ENCODE measurements at regions not wholly inside any gene's neighbourhood (a gene's known extent, or its start where the extent isn't known, plus 50 kb on each side); places are given as distances from the start of the nearest gene placed in this dataset.

DNA sequence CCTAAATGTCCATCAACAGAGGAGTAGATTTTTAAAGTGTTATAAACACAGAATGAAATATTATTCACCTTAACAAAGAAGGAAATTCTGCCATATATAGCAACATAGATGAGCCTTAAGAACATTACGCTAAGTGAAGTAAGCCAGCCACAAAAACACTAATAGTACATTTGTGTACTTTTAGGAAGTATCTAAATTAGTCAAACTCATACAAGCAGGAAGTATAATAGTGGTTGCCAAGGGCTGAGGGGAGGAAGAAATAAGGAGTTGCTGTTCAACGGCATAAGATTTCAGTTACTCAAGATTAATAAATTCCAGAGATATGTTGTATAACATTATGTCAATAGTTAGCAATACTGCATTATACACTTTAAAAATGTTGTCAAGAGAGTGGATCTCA lies 181.7 kb upstream of the ZC3H12C start:
- CTCF ChIA-PET = no interaction called here
- POLR2A ChIA-PET = no interaction called here
- no peak for DNase-seq (ENCODE audit: extremely low spot score)
- TF ChIP-seq CTBP1 (IDR thresholded peaks at IDR 0.05; ENCODE audit: borderline replicate concordance) (no peak), HDGF (IDR thresholded peaks at IDR 0.05; ENCODE audit: borderline replicate concordance) (no peak), SP1 (IDR thresholded peaks at IDR 0.05) (no peak), ELF4 (IDR thresholded peaks at IDR 0.05) (no peak), BHLHE40 (IDR thresholded peaks at IDR 0.05; ENCODE audit: borderline replicate concordance) (no peak), NFRKB (IDR thresholded peaks at IDR 0.05) (no peak), FOXM1 (IDR thresholded peaks at IDR 0.05; ENCODE audit: borderline replicate concordance) (no peak), FOXK2 (IDR thresholded peaks at IDR 0.05) (no peak), ARNT (IDR thresholded peaks at IDR 0.05) (no peak), L3MBTL2 (conservative IDR thresholded peaks at IDR 0.05) (no peak), ZNF384 (IDR thresholded peaks at IDR 0.05) (no peak), LEF1 (IDR thresholded peaks at IDR 0.05; ENCODE audit: borderline replicate concordance) (no peak), TARDBP (IDR thresholded peaks at IDR 0.05) (no peak), FOXA1 (IDR thresholded peaks at IDR 0.05) (no peak), SUZ12 (IDR thresholded peaks at IDR 0.05) (no peak)
- TF ChIP-seq, protein P1, sequence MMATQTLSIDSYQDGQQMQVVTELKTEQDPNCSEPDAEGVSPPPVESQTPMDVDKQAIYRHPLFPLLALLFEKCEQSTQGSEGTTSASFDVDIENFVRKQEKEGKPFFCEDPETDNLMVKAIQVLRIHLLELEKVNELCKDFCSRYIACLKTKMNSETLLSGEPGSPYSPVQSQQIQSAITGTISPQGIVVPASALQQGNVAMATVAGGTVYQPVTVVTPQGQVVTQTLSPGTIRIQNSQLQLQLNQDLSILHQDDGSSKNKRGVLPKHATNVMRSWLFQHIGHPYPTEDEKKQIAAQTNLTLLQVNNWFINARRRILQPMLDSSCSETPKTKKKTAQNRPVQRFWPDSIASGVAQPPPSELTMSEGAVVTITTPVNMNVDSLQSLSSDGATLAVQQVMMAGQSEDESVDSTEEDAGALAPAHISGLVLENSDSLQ (IDR thresholded peaks at IDR 0.05) = no peak

DNA sequence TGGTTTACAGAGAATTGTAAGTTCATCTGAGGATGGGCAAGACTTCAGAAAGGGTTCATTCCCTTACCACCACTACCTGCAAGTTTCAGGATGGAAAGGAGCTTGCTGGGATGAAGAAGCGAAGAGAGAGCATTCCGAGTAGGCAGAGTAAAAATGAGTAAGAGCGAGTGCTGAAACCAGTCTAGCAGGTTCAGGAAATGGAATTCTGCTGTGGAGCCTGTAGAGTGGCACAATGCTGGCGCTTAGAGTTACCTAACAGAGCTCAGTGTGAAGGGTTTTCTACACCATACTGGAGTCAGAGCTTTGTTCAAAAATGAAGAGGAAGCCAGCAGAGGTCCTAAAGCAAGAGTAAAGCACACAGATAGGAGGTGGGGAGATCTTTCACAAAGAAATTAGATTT lies 179.2 kb upstream of the ZC3H12C start:
- ChIA-PET CTCF (no interaction called here), POLR2A (no interaction called here)
- DNase-seq (ENCODE audit: extremely low spot score) = no peak
- TF ChIP-seq LEF1 (IDR thresholded peaks at IDR 0.05; ENCODE audit: borderline replicate concordance) = no peak
- TF ChIP-seq TARDBP (IDR thresholded peaks at IDR 0.05) = no peak
- no peak for TF ChIP-seq CTBP1 (IDR thresholded peaks at IDR 0.05; ENCODE audit: borderline replicate concordance)

DNA sequence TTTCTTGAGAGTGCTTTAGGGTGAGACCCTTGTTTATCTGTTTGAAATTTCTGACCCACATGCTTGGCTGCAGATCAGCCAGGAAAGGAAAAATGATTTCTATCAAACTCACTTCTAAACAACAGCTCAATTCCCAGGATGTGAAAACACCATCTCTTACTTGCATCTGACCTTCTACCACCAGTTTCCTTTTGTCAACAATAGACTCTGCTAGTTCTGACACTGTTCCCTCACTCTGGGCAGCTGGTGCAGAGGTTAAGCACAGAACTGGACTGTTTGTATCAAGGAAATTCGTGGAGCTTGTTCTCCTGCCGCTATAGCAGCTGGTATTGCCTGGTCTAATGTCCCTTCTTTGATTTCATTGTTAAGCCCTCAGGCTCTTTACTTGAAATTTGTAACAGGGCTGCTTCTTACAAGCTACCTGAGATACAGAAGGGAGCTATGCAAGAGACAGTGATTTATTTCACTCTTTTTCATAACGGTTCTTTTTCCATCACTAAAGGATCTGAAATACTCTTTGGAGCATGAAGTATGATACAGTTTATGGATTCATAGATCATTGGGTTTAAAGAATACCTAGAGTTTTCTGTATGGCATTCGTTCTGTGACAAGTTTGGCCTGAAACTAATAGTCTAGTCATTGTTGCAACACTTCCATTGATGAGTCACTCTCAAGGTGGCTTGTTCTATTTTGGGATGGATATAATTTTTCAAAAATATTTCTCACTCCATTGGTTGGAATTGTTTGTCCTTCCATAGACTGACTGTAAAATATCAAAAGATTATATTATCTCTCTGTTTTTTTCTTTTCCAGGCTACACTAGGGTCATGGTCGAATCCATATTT lies 178.2 kb upstream of the ZC3H12C start:
- DNase-seq (ENCODE audit: extremely low spot score) = no peak
- TF ChIP-seq ELF4 (IDR thresholded peaks at IDR 0.05) (no peak), FOXK2 (IDR thresholded peaks at IDR 0.05) (no peak), FOXA1 (IDR thresholded peaks at IDR 0.05) (no peak), HDGF (IDR thresholded peaks at IDR 0.05; ENCODE audit: borderline replicate concordance) (no peak), TARDBP (IDR thresholded peaks at IDR 0.05) (no peak), FOXM1 (IDR thresholded peaks at IDR 0.05; ENCODE audit: borderline replicate concordance) (no peak), ZNF384 (IDR thresholded peaks at IDR 0.05) (no peak), L3MBTL2 (conservative IDR thresholded peaks at IDR 0.05) (no peak), SP1 (IDR thresholded peaks at IDR 0.05) (no peak), NFRKB (IDR thresholded peaks at IDR 0.05) (no peak), LEF1 (IDR thresholded peaks at IDR 0.05; ENCODE audit: borderline replicate concordance) (no peak), CTBP1 (IDR thresholded peaks at IDR 0.05; ENCODE audit: borderline replicate concordance) (no peak)
- TF ChIP-seq, protein P1 (IDR thresholded peaks at IDR 0.05) = no peak
- ChIA-PET CTCF (no interaction called here), POLR2A (no interaction called here)

DNA sequence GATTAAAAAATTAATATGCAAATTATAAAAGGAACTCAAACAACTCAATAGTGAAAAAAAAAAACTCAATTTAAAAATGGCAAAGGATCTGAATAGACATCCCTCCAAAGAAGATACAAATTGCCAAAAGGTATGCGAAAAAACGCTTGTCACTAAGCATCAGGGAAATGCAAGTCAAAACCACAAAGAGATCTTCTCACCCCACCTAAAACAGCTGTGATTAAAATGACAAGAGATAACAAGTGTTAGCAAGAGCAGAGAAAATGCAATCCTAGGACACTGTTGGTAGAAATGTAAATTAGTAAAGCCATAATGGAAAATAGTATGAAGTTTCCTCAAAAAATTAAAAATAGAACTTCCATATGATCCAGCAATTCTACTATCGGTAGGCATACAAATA lies 166.3 kb upstream of the ZC3H12C start:
- TF ChIP-seq CTBP1 (IDR thresholded peaks at IDR 0.05; ENCODE audit: borderline replicate concordance) = no peak
- no peak for TF ChIP-seq ELF4 (IDR thresholded peaks at IDR 0.05)
- TF ChIP-seq, protein P1 (IDR thresholded peaks at IDR 0.05) = no peak
- no peak for TF ChIP-seq FOXM1 (IDR thresholded peaks at IDR 0.05; ENCODE audit: borderline replicate concordance)
- TF ChIP-seq SP1 (IDR thresholded peaks at IDR 0.05) = no peak
- no peak for TF ChIP-seq L3MBTL2 (conservative IDR thresholded peaks at IDR 0.05)
- no peak for TF ChIP-seq FOXA1 (IDR thresholded peaks at IDR 0.05)
- no peak for TF ChIP-seq BHLHE40 (IDR thresholded peaks at IDR 0.05; ENCODE audit: borderline replicate concordance)
- TF ChIP-seq SUZ12 (IDR thresholded peaks at IDR 0.05) = no peak
- no peak for TF ChIP-seq HDGF (IDR thresholded peaks at IDR 0.05; ENCODE audit: borderline replicate concordance)
- TF ChIP-seq NFRKB (IDR thresholded peaks at IDR 0.05) = no peak
- TF ChIP-seq ZNF384 (IDR thresholded peaks at IDR 0.05) = no peak
- TF ChIP-seq ARNT (IDR thresholded peaks at IDR 0.05) = no peak
- no peak for TF ChIP-seq TARDBP (IDR thresholded peaks at IDR 0.05)
- TF ChIP-seq FOXK2 (IDR thresholded peaks at IDR 0.05) = no peak
- no peak for TF ChIP-seq LEF1 (IDR thresholded peaks at IDR 0.05; ENCODE audit: borderline replicate concordance)
- ChIA-PET POLR2A (no interaction called here), CTCF (no interaction called here)
- no peak for DNase-seq (ENCODE audit: extremely low spot score)

DNA sequence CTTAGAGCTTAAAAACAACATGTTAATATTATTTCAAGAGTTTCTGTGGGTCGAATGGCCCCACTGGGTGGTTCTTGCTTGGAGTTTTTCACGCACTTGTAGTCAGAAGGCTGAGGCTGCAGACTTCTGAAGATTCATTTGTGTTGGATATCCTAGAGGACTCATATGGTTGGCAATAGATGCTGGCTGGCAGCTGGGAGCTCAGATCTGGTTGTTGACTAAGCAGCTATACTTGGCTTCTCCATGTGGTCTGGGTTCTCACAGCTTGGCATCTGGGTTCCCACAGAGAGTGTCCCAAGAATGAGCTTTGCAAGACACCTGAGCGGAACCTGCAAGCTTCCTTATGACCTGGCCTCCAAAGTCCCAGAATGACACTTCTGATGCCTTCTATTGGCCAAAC lies 163.9 kb upstream of the ZC3H12C start:
- no peak for DNase-seq (ENCODE audit: extremely low spot score)
- ChIA-PET CTCF (interaction anchor here (0.6 kb wide), 1 partner anchor 245 kb away, joined by 3 read pairs; no protein-coding TSS in a partner anchor), POLR2A (no interaction called here)
- TF ChIP-seq L3MBTL2 (conservative IDR thresholded peaks at IDR 0.05) = no peak
- no peak for TF ChIP-seq FOXA1 (IDR thresholded peaks at IDR 0.05)

DNA sequence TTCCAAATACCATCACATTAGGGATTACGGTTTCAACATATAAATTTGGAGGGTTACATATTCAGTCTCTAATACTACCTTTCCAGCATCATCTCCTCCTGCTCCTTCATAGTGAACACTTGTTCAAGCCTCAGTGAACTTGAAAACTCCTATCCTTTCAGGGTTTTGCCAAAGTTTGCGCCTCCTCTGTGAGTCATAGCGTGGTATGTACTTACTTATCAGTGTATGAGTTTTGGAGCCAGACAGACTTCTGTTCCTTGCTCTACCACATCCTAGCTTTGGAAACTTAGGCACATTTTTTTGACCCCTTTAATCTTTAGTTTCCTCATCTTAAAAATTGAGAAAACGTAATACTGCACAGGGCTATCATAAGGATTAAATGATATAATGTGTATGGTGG lies 160.1 kb upstream of the ZC3H12C start:
- TF ChIP-seq, protein P1 (IDR thresholded peaks at IDR 0.05) = no peak
- TF ChIP-seq SP1 (IDR thresholded peaks at IDR 0.05) (no peak), CTBP1 (IDR thresholded peaks at IDR 0.05; ENCODE audit: borderline replicate concordance) (no peak), L3MBTL2 (conservative IDR thresholded peaks at IDR 0.05) (no peak), ELF4 (IDR thresholded peaks at IDR 0.05) (no peak), FOXA1 (IDR thresholded peaks at IDR 0.05) (no peak), LEF1 (IDR thresholded peaks at IDR 0.05; ENCODE audit: borderline replicate concordance) (no peak), TARDBP (IDR thresholded peaks at IDR 0.05) (no peak), SUZ12 (IDR thresholded peaks at IDR 0.05) (no peak), HDGF (IDR thresholded peaks at IDR 0.05; ENCODE audit: borderline replicate concordance) (no peak), FOXM1 (IDR thresholded peaks at IDR 0.05; ENCODE audit: borderline replicate concordance) (no peak), ZNF384 (IDR thresholded peaks at IDR 0.05) (no peak)
- ChIA-PET POLR2A (no interaction called here), CTCF (no interaction called here)
- no peak for DNase-seq (ENCODE audit: extremely low spot score)
